GM21447 (cell line): ENCODE measurements at regions not wholly inside any gene's neighbourhood (a gene's known extent, or its start where the extent isn't known, plus 50 kb on each side); places are given as distances from the start of the nearest gene placed in this dataset.

Experiments
- ATAC-seq: cut with Tn5 transposase; IDR thresholded peaks from one replicate; pipeline ENCODE4 v1.9.1; 2021; ENCODE audit not compliant: unreplicated experiment

DNA sequence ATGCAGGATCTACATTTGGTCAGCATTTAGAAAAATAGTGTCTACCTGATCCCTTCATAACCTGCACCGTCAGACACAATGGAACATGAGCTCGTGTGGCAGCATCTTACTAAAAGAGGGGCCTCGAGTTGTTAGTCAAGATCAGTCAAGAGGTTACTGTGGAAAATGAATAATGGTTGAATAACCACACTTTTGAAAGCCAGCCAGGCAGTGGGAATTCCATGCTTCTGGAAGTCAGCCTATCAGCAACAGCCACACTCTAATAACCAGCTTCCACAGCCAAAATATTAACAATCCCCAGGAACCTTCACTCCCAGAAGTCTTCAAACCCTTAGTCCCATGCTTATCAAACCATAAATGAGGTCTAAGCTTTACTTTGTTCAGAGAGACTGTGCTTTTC lies 234.3 kb downstream of the HS3ST1 start:
- no peak for ATAC-seq

DNA sequence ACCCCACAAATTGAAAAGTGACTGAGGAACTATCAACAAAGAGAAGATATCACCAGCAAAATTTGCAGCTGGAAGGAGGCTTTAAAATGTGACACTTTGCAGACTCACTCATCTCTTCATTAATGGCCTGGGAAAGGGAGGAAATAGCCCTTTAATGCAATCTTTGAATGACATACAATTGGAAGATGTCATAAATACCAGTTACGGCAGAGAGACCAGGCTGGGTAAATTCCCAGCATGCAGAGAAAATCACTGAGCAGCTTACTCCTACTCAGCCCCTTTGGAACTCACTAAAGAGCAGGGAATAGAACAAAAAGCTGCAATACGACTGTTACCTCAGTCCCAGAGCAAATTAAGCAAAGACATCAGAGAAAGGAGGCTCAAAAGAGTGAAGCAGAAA lies 238.9 kb downstream of the HS3ST1 start:
- no peak for ATAC-seq

DNA sequence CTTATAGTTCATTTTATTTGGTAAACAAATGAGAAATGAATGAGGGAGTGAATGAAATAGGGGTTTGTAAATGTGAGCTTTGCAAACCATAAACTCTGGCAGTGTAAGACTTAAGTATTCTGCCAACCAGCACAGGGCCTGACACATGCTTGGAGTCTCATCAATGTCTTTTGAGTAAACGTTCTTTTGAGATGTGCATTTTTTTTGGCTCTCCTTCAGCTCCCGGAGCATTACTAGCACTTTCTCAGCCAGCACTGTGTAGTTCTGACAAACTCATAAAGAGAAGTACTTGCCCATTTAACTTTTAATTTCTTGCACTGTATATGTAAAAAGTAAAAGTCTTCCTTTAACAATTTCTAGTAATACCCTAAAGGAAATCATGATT lies 245.3 kb downstream of the HS3ST1 start:
- no peak for ATAC-seq

- ATAC-seq, result no peak
These were observed 245.9 kb downstream of the HS3ST1 start for GRCh38 chr4:11182586-11183355.

DNA sequence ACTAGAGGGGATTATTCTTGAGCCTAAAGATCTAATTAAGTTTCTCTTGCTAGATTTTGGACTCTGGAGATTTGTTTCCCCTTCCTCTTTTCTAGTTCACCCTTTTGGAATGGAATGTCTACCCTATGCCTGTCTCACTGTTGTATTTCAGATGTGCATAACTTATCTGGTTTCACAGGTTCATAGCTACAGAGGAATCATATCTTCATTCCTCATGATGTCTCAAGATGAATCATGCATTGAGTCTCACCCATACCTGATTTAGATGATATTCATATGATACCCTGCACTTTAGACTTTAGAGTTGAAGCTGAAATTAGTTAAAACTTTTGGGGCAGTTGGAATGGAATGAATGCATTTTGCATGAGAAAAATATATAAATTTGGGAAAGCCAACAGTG lies 246.7 kb downstream of the HS3ST1 start:
- ATAC-seq, result no peak

DNA sequence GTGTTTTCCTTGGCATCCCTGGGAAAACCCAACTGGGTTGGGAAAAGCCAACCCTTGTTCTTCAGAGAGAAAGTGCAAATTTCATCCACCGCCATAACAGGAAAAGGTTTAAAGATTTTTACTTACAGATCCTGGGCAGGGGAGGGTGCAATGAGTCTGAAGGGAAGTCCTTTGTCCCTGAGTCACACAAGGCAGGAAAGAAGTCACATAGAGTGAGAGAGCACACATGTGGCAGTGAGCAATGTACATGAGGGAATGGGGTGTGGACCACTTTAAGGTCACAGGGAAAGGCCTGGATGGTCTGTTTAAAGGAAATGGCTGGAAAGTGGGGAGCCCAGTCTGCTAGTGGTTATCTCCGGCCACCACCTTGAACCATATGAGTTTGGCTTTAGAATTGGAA lies 248.9 kb downstream of the HS3ST1 start:
- ATAC-seq, result no peak

DNA sequence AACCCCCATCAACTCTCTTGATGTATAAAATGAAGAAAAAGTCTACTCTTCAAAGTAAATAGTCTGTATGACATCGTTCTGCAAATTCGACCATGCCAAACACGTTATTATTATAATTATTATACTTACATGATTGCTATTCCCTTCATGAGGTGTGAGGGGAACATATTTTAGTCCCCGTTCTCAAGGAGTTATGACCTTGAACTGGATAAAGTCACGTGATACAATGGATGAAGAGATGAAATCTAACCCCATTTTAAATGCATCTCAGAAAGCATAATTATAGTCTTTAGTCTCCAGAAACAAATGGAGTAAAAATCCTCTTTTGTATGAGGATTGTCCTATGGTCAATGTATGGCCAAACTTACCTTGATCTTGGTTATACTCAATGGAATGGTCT lies 250.3 kb downstream of the HS3ST1 start:
- no peak for ATAC-seq

GRCh38 chr4:11175374-11175773 lies 253.3 kb downstream of the HS3ST1 start:
- ATAC-seq, result no peak

- no peak for ATAC-seq
These were observed 262.1 kb downstream of the HS3ST1 start for GRCh38 chr4:11166606-11167005.

GRCh38 chr4:11166034-11166433 lies 262.7 kb downstream of the HS3ST1 start:
- no peak for ATAC-seq

DNA sequence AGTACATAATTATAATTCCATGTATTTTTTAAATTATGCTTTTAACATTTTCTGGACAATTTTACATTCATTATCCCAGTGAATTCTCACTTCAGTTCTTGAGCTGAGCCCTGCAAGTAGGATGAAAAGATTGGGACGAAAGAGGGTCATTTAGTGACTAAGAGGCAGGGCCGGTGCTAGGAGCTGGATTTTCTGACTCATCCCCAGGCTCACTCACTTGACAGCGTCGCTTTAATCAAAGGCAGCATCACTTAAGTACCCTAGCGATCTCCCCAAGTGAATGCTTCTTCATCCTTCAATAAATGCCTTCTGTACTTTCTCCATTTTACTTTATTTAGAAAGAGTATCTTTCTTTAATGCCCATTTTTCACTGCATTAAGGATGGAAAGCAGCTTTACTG lies 263.6 kb downstream of the HS3ST1 start:
- no peak for ATAC-seq

DNA sequence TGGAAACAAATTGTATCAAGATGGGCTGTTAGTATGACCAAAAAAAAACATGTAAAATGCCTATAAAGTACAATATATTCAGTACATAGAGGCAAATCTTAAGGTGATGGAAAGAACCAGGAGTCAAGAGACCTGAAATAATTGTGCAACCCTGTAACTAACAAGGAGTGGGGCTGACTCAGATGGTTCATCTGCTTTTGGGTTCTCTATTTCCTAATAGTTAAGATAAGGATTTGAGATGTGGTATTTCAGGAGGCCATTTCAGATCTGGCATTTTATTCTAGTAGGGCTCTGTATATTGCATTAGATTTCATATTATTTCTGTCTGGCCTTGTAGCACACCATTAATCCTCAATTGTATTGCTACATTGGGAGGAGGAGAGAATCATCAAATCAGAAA lies 268.4 kb downstream of the HS3ST1 start:
- no peak for ATAC-seq

GRCh38 chr4:11158971-11159370 lies 269.7 kb downstream of the HS3ST1 start:
- ATAC-seq, result no peak

- no peak for ATAC-seq
These were observed 273.4 kb downstream of the HS3ST1 start for GRCh38 chr4:11155208-11155867.

GRCh38 chr4:11153171-11153750 lies 275.4 kb downstream of the HS3ST1 start:
- ATAC-seq, result no peak

DNA sequence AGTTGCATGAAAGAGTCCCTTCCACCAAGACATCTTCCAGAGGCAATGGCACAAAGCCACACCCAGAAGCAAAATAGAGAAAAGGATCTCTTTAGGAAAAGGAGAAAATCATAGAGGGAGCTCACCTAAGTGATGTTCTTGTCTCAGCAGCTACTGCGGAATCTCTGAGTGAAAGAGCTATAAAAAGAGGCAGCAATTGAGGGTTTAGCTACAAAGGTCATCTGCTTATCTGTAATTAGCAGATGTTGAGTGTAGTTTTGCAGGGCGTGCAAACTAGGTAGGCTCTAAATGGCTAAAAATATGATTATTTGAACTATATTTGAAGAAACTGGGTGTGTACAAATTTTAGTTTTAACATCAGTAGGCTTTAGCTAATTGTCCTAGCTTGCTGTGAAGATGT lies 276.0 kb downstream of the HS3ST1 start:
- no peak for ATAC-seq

GRCh38 chr4:11151500-11151899 lies 277.2 kb downstream of the HS3ST1 start:
- no peak for ATAC-seq

DNA sequence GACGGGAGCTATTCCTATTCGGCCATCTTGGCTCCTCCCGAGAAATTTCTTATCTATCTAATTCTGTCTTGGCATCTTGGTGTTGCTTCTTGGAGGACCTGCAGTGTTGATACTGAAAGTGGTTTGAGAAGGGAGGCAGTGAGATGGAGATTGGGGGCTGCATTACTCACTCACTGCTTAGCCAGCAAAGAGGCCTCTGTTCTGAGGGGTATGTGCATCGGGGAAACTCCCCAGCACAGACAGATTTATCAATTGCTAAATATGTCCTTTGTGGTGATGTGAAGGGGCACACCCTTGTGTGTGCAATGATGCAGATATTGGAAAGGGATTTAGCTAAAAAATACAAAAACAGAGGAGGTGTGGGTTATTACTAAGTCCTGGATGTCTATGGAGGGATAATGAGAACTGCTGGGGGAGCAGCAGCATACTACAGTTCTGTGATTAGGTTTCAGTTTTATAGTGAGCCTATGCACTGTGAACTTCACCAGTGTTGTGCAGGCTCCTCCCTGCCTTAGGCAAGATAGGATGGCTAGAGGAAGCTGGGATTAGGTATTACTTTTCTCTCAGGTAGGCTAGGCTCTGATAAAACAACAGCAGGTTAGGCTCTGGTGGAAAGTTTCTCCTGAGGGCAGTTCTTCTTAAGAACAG lies 279.0 kb downstream of the HS3ST1 start:
- ATAC-seq, result no peak

DNA sequence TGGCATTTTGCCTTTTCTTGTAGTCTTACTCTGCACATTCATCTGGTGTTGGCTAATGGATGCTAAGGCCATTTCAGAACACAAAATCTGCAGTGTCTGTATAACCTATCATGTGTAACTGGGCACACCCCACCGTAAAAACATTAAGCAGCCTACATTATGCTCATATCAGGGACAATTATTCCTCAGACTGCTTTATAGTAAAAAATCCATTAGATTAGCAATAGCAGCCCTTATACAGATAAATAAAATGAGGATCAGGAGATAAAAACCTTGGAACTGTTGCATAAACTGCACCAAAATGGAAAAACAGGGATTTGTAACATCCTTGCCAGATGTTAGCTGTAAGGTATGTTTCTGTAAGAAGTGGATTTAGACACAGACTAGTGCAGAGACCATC lies 288.8 kb downstream of the HS3ST1 start:
- no peak for ATAC-seq

DNA sequence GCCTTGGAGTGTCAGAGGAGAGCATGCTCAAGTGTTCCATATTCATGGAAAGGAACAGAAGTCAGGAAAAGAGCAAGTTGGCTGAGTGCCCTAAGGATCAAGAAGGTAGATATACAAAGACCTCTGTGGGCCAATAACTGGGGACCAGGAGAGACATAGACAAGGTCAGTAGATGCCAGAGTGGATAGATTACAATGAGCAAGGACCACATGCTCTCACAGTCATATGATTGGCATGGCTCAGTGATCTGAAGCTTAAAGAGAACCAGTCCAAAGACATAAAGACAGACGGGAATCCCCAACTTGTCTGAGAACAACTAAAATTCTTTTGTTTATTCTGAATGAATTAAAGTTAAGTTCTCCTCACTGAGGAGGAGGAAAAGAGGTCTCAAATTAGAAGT lies 289.7 kb downstream of the HS3ST1 start:
- no peak for ATAC-seq

DNA sequence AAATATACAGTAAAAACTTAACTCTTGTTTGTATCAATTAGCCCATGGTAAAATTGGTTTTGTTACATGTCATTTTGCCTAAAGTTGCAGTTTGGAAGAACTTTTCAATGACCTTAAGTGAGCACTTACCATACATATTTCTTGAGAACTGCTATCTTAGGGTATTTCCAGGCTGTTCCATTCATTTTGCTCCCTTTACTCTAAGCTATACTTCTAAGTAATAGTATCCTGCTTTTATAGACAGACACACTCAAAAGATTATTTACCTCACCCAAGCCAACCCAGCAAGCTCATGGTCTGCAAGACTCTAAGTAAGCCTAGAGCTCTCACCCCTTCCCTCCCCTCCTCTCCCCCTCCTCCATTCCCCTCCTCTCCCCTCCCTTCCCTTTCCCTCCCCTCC lies 294.0 kb downstream of the HS3ST1 start:
- ATAC-seq, result no peak

DNA sequence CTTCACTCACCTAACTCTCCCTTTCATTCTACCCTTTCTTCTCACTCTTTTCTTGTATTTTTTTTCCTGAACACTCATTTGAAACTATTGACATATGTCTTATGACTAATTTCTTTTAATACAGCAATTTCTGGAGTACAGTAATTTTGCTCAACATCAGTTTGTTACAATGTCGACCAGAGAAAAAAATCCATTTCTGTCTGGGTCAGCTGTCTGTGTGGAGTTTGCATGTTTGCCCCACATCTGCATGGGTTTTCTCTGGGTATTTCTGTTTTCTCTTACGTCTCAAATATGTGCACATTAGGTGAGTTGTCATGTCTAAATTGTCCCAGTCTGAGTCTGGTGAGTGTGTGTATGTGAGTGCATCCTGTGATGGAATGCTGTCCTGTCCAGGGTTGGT lies 294.8 kb downstream of the HS3ST1 start:
- no peak for ATAC-seq
